ENCODE measurements at regions not wholly inside any gene's neighbourhood (a gene's known extent, or its start where the extent isn't known, plus 50 kb on each side); places are given as distances from the start of the nearest gene placed in this dataset.

DNA sequence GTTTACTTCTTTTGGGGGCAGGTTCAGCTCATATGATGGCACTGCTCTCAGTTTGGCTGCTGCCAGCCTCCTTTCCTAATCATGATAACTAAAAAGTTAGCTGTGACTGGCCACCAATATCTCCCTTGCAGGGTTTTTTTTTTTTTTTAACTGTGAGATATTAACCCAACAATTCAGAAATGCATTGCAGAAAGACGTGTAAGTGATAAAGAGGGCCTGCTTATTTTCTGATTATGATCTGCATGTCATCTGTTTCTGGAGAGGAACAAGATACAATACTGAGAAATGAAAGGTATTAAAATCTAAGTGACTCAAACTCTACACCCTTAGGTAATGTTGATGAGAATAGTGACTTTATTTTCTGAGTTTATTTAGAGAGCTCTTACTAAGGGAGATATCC is 905.6 kb downstream of the SOCS6 start:
- TF ChIP-seq, protein P1, sequence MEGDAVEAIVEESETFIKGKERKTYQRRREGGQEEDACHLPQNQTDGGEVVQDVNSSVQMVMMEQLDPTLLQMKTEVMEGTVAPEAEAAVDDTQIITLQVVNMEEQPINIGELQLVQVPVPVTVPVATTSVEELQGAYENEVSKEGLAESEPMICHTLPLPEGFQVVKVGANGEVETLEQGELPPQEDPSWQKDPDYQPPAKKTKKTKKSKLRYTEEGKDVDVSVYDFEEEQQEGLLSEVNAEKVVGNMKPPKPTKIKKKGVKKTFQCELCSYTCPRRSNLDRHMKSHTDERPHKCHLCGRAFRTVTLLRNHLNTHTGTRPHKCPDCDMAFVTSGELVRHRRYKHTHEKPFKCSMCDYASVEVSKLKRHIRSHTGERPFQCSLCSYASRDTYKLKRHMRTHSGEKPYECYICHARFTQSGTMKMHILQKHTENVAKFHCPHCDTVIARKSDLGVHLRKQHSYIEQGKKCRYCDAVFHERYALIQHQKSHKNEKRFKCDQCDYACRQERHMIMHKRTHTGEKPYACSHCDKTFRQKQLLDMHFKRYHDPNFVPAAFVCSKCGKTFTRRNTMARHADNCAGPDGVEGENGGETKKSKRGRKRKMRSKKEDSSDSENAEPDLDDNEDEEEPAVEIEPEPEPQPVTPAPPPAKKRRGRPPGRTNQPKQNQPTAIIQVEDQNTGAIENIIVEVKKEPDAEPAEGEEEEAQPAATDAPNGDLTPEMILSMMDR (IDR thresholded peaks at IDR 0.05 in 4 of 5, conservative IDR thresholded peaks at IDR 0.05 in 1 of 5): no peak
- no peak for TF ChIP-seq POLR2A (IDR thresholded peaks at IDR 0.05)
